ENCODE measurements at regions not wholly inside any gene's neighbourhood (a gene's known extent, or its start where the extent isn't known, plus 50 kb on each side); places are given as distances from the start of the nearest gene placed in this dataset.
"Not testable (repeated sequence)": the region's sequence is repeated elsewhere in the genome, so short reads cannot be mapped to it uniquely, and the experiment has no call there.

GRCh38 chr1:220475608-220476007 is 52.3 kb upstream of the MARK1 start:
- not testable (repeated sequence) for H2BK12ac ChIP-seq (ENCODE audit: low read depth, low read length); H4K5ac ChIP-seq (ENCODE audit: insufficient read length, low read depth, low read length); H4K91ac ChIP-seq (replicated peaks; ENCODE audit: insufficient read length, low read length); H2BK120ac ChIP-seq (replicated peaks; ENCODE audit: low read depth, low read length); H3K4me2 ChIP-seq (ENCODE audit: insufficient read depth in 1 of 2, low read depth in 2 of 2, low read length in 2 of 2); H3K18ac ChIP-seq (ENCODE audit: extremely low read depth, low read length); H3K9me3 ChIP-seq (ENCODE audit: insufficient read depth in 2 of 2, low read depth in 1 of 2, low read length in 1 of 2); H3K27me3 ChIP-seq (replicated peaks in 1 of 4; ENCODE audit: control insufficient read depth in 3 of 4, extremely low read depth in 1 of 4, insufficient read depth in 3 of 4, low read length in 3 of 4); H3K4me3 ChIP-seq (ENCODE audit: extremely low read depth in 1 of 4, insufficient read depth in 2 of 4, low read depth in 3 of 4, low read length in 4 of 4); FAIRE-seq; DNase-seq (ENCODE audit: low read depth in 1 of 2, low spot score in 2 of 2); H3K4me1 ChIP-seq (replicated peaks in 1 of 4; ENCODE audit: control insufficient read depth in 3 of 4, insufficient read depth in 4 of 4, low read length in 3 of 4); H2BK5ac ChIP-seq (ENCODE audit: low read depth, low read length); H3K56ac ChIP-seq (replicated peaks; ENCODE audit: insufficient read length, low read depth, low read length); H3K23ac ChIP-seq (ENCODE audit: insufficient read length); H3K36me3 ChIP-seq (ENCODE audit: control insufficient read depth in 2 of 4, insufficient read depth in 4 of 4, low read length in 3 of 4); H3K14ac ChIP-seq (ENCODE audit: insufficient read length); H4K8ac ChIP-seq (ENCODE audit: extremely low read depth, insufficient read depth, low read length); H3K9ac ChIP-seq (replicated peaks in 1 of 4; ENCODE audit: extremely low read depth in 1 of 4, low read depth in 3 of 4, low read length in 3 of 4); H2AK5ac ChIP-seq (ENCODE audit: low read depth, low read length); H3K4ac ChIP-seq (replicated peaks; ENCODE audit: insufficient read length, low read depth, low read length); H2BK15ac ChIP-seq (ENCODE audit: low read length); H4K20me1 ChIP-seq (replicated peaks in 1 of 2; ENCODE audit: control insufficient read depth in 1 of 2, insufficient read depth in 2 of 2, low read length in 2 of 2); H3K79me1 ChIP-seq (ENCODE audit: low read depth, low read length); H2AFZ ChIP-seq (ENCODE audit: low read length); H2BK20ac ChIP-seq (ENCODE audit: low read length); H3K23me2 ChIP-seq (ENCODE audit: low read depth, low read length); H3K79me2 ChIP-seq (ENCODE audit: control insufficient read depth in 1 of 2, insufficient read depth in 2 of 2, low read length in 2 of 2); H3K27ac ChIP-seq (ENCODE audit: low read depth, low read length)
- CTCF ChIA-PET (ENCODE audit: partially characterized antibody) = interaction anchor here (1.0 to 3.9 kb wide), 5 partner anchors 9 to 194 kb away, joined by 3 to 10 read pairs (median 3); no protein-coding TSS in a partner anchor
- WGBS, 2 experiments (ENCODE audit: extremely low coverage in 1 of 2, insufficient coverage in 1 of 2, insufficient read length in 1 of 2, insufficient replicate concordance in 2 of 2, low coverage in 1 of 2, low lambda C conversion rate in 2 of 2, missing lambda C conversion rate in 1 of 2) = 90% methylated on average over 14 of the region's 35 CpGs; no CpG with 5 or more reads in 1 of the 2 experiments
- POLR2A ChIA-PET (ENCODE audit: partially characterized antibody) = interaction anchor here (0.6 to 0.8 kb wide), 4 partner anchors 12 to 348 kb away, joined by 3 read pairs; no protein-coding TSS in a partner anchor

- not testable (repeated sequence) for H3K4me2 ChIP-seq (ENCODE audit: insufficient read depth in 1 of 2, low read depth in 2 of 2, low read length in 2 of 2); H3K27ac ChIP-seq (ENCODE audit: low read depth, low read length); H4K8ac ChIP-seq (ENCODE audit: extremely low read depth, insufficient read depth, low read length); H3K9me3 ChIP-seq (ENCODE audit: insufficient read depth in 2 of 2, low read depth in 1 of 2, low read length in 1 of 2); H3K36me3 ChIP-seq (ENCODE audit: control insufficient read depth in 2 of 4, insufficient read depth in 4 of 4, low read length in 3 of 4); H3K23ac ChIP-seq (ENCODE audit: insufficient read length); H3K4me1 ChIP-seq (replicated peaks in 1 of 4; ENCODE audit: control insufficient read depth in 3 of 4, insufficient read depth in 4 of 4, low read length in 3 of 4); H4K5ac ChIP-seq (ENCODE audit: insufficient read length, low read depth, low read length); H3K79me1 ChIP-seq (ENCODE audit: low read depth, low read length); H3K79me2 ChIP-seq (ENCODE audit: control insufficient read depth in 1 of 2, insufficient read depth in 2 of 2, low read length in 2 of 2); H2BK5ac ChIP-seq (ENCODE audit: low read depth, low read length); H3K56ac ChIP-seq (replicated peaks; ENCODE audit: insufficient read length, low read depth, low read length); H3K9ac ChIP-seq (replicated peaks in 1 of 4; ENCODE audit: extremely low read depth in 1 of 4, low read depth in 3 of 4, low read length in 3 of 4); H2BK15ac ChIP-seq (ENCODE audit: low read length); DNase-seq (ENCODE audit: low read depth in 1 of 2, low spot score in 2 of 2); H2AFZ ChIP-seq (ENCODE audit: low read length); H3K14ac ChIP-seq (ENCODE audit: insufficient read length); H3K23me2 ChIP-seq (ENCODE audit: low read depth, low read length); H4K20me1 ChIP-seq (replicated peaks in 1 of 2; ENCODE audit: control insufficient read depth in 1 of 2, insufficient read depth in 2 of 2, low read length in 2 of 2); H3K4me3 ChIP-seq (ENCODE audit: extremely low read depth in 1 of 4, insufficient read depth in 2 of 4, low read depth in 3 of 4, low read length in 4 of 4); H2BK12ac ChIP-seq (ENCODE audit: low read depth, low read length); FAIRE-seq; H2BK120ac ChIP-seq (replicated peaks; ENCODE audit: low read depth, low read length); H2AK5ac ChIP-seq (ENCODE audit: low read depth, low read length); H3K4ac ChIP-seq (replicated peaks; ENCODE audit: insufficient read length, low read depth, low read length); H3K27me3 ChIP-seq (replicated peaks in 1 of 4; ENCODE audit: control insufficient read depth in 3 of 4, extremely low read depth in 1 of 4, insufficient read depth in 3 of 4, low read length in 3 of 4); H2BK20ac ChIP-seq (ENCODE audit: low read length); H3K18ac ChIP-seq (ENCODE audit: extremely low read depth, low read length); H4K91ac ChIP-seq (replicated peaks; ENCODE audit: insufficient read length, low read length)
- ChIA-PET CTCF (ENCODE audit: partially characterized antibody) (interaction anchor here (1.0 to 3.9 kb wide), 5 partner anchors 10 to 194 kb away, joined by 3 to 10 read pairs (median 3); no protein-coding TSS in a partner anchor), POLR2A (ENCODE audit: partially characterized antibody) (interaction anchor here (0.6 to 0.7 kb wide), 3 partner anchors 11 to 348 kb away, joined by 3 read pairs; no protein-coding TSS in a partner anchor)
- WGBS, 2 experiments (ENCODE audit: extremely low coverage in 1 of 2, insufficient coverage in 1 of 2, insufficient read length in 1 of 2, insufficient replicate concordance in 2 of 2, low coverage in 1 of 2, low lambda C conversion rate in 2 of 2, missing lambda C conversion rate in 1 of 2) = 95% methylated on average over 8 of the region's 8 CpGs; no CpG with 5 or more reads in 1 of the 2 experiments
Measured at GRCh38 chr1:220475141-220475540, 52.8 kb upstream of the MARK1 start.

Measured in H1 (cell line).